ENCODE measurements at regions not wholly inside any gene's neighbourhood (a gene's known extent, or its start where the extent isn't known, plus 50 kb on each side); places are given as distances from the start of the nearest gene placed in this dataset.

DNA sequence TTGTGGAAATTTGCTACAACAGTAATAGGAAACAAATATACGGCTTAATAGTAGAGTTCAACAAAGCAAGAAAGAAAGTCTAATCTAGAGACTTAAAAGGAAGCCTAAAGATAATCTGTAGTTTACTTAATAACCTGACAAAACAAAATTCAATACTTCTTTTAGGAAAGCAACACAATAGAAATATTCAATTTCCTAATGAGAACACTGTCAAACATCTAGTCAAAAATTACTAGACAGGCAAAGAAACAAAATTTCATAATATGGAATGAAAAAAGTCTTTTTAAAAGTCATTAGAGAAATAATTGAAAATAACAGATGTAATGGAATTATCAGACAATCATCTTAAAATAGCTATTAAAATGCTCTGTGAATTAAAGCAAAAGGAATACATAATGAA, 692.5 kb upstream of the ADAMTS16 start:
- H2AFZ ChIP-seq (ENCODE audit: low read length), result no peak overlapping the region
- no peaks in the 10 kb centered on the region for H4K20me1 ChIP-seq (ENCODE audit: insufficient read depth, low read length)
- no peaks in the 10 kb centered on the region for H3K9me3 ChIP-seq (replicated peaks; ENCODE audit: insufficient read depth, low read length)
- H3K36me3 ChIP-seq (replicated peaks; ENCODE audit: insufficient read depth, low read length), result no peaks in the 10 kb centered on the region
- no peaks in the 10 kb centered on the region for H3K9me2 ChIP-seq (replicated peaks; ENCODE audit: insufficient read depth, low read length)
- no peak overlapping the region for H3K9ac ChIP-seq (ENCODE audit: low read length)
- TF ChIP-seq EZH2 (optimal IDR thresholded peaks at IDR 0.05; ENCODE audit: low read depth, low read length) (no peak), EZH2phosphoT487 (IDR thresholded peaks at IDR 0.05; ENCODE audit: low read length) (no peak), CTCF (IDR thresholded peaks at IDR 0.05; ENCODE audit: low read length) (no peak)
- no peaks in the 10 kb centered on the region for H3K79me2 ChIP-seq (ENCODE audit: low read length)
- H3K4me2 ChIP-seq (ENCODE audit: low read depth, low read length), result no peak overlapping the region
- no peak overlapping the region for H3K27ac ChIP-seq (ENCODE audit: low read length)
- no peaks in the 10 kb centered on the region for H3K4me1 ChIP-seq (ENCODE audit: low read length)
- H3K4me3 ChIP-seq (ENCODE audit: low read length), result no peak overlapping the region
- DNase-seq, result no peak
- no peaks in the 10 kb centered on the region for H3F3A ChIP-seq (ENCODE audit: insufficient read depth, low read length)
- H3K27me3 ChIP-seq (replicated peaks; ENCODE audit: insufficient read depth, low read length), result no peaks in the 10 kb centered on the region

DNA sequence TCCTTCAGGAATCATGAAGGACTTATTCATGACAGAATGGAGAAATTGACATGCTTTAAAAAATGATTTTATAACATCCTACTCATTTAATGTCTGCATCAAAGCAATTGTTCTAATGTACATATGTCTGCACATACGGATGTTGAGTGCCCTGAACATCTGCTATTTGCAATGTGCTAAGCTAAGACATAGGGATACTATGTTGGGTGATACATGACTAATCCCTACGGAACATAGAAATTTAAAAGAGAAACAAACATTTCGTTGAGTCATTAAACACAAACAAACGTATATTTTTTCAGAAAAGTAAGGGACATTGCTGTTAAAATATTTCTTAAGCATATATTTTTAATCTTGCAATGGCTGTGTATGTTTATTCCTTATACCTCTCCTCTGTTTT, 686.5 kb upstream of the ADAMTS16 start:
- no peak for TF ChIP-seq CTCF (IDR thresholded peaks at IDR 0.05; ENCODE audit: low read length)
- no peak for TF ChIP-seq EZH2phosphoT487 (IDR thresholded peaks at IDR 0.05; ENCODE audit: low read length)
- TF ChIP-seq EZH2 (optimal IDR thresholded peaks at IDR 0.05; ENCODE audit: low read depth, low read length), result no peak

DNA sequence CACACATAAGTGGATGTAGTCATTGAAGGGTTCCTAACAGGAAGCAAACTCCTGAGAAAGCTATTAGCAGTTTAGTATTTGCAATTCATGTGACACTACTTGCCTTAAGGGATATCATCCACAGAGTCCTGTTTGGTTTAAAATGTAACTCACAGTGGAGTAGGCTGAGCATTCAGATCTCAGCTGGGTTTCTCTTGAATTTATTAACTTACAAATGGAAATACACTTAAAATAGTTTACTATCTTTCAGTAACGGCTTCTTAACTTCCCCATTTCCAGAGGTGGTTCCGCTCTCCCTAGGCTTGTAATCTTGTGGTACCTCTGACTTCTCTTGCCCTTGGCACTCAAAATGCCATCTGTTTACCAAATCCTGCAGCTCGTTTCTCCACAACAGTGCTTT, 660.7 kb upstream of the ADAMTS16 start:
- Histone ChIP-seq H3K27ac (ENCODE audit: low read length) (no peak overlapping the region), H2AFZ (ENCODE audit: low read length) (no peak overlapping the region), H3K36me3 (replicated peaks; ENCODE audit: insufficient read depth, low read length) (no peaks in the 10 kb centered on the region), H3K79me2 (ENCODE audit: low read length) (no peaks in the 10 kb centered on the region), H3K27me3 (replicated peaks; ENCODE audit: insufficient read depth, low read length) (no peaks in the 10 kb centered on the region), H3K9me2 (replicated peaks; ENCODE audit: insufficient read depth, low read length) (no peaks in the 10 kb centered on the region), H3K4me1 (ENCODE audit: low read length) (no peaks in the 10 kb centered on the region), H3K9ac (ENCODE audit: low read length) (no peak overlapping the region), H3F3A (ENCODE audit: insufficient read depth, low read length) (no peaks in the 10 kb centered on the region), H3K4me2 (ENCODE audit: low read depth, low read length) (no peak overlapping the region), H3K4me3 (ENCODE audit: low read length) (no peak overlapping the region), H4K20me1 (ENCODE audit: insufficient read depth, low read length) (no peaks in the 10 kb centered on the region), H3K9me3 (replicated peaks; ENCODE audit: insufficient read depth, low read length) (no peaks in the 10 kb centered on the region)
- no peak for TF ChIP-seq EZH2phosphoT487 (IDR thresholded peaks at IDR 0.05; ENCODE audit: low read length)
- TF ChIP-seq EZH2 (optimal IDR thresholded peaks at IDR 0.05; ENCODE audit: low read depth, low read length), result no peak
- no peak for TF ChIP-seq CTCF (IDR thresholded peaks at IDR 0.05; ENCODE audit: low read length)
- DNase-seq, result no peak

More for the DNA sequence above, 686.5 kb upstream of the ADAMTS16 start:
- no peaks in the 10 kb centered on the region for H3K79me2 ChIP-seq (ENCODE audit: low read length)
- no peak overlapping the region for H3K27ac ChIP-seq (ENCODE audit: low read length)
- H3K27me3 ChIP-seq (replicated peaks; ENCODE audit: insufficient read depth, low read length), result no peaks in the 10 kb centered on the region
- no peaks in the 10 kb centered on the region for H3K9me3 ChIP-seq (replicated peaks; ENCODE audit: insufficient read depth, low read length)
- H3K9ac ChIP-seq (ENCODE audit: low read length), result no peak overlapping the region
- no peaks in the 10 kb centered on the region for H3K9me2 ChIP-seq (replicated peaks; ENCODE audit: insufficient read depth, low read length)
- no peak for DNase-seq
- H4K20me1 ChIP-seq (ENCODE audit: insufficient read depth, low read length), result no peaks in the 10 kb centered on the region
- no peak overlapping the region for H2AFZ ChIP-seq (ENCODE audit: low read length)
- no peak overlapping the region for H3K4me2 ChIP-seq (ENCODE audit: low read depth, low read length)
- no peaks in the 10 kb centered on the region for H3F3A ChIP-seq (ENCODE audit: insufficient read depth, low read length)
- no peak overlapping the region for H3K4me3 ChIP-seq (ENCODE audit: low read length)
- no peaks in the 10 kb centered on the region for H3K4me1 ChIP-seq (ENCODE audit: low read length)
- H3K36me3 ChIP-seq (replicated peaks; ENCODE audit: insufficient read depth, low read length), result no peaks in the 10 kb centered on the region

Data from MM.1S (cell line).